T-cell (primary cell): ENCODE measurements at regions not wholly inside any gene's neighbourhood (a gene's known extent, or its start where the extent isn't known, plus 50 kb on each side); places are given as distances from the start of the nearest gene placed in this dataset.

Experiments
- ATAC-seq, 4 experiments: fragments of 200-7000 bp in 3 of 4; fragments of 150-1000 bp in 1 of 4; cut with Tn5 transposase; replicated peaks in 1 of 4; 1 replicate in 3 of 4; 2 replicates in 1 of 4; pipeline ENCODE4 v1.10.0; 2021; ENCODE audit warnings: moderate library complexity in 3 of 4, mild to moderate bottlenecking in 2 of 4, moderate number of reproducible peaks in 1 of 4
- CTCF ChIA-PET, 2 donors: fragments of 300-600 bp; sonication (Branson Sonifier 250); formaldehyde crosslinking; loops; one replicate each; lab custom pipeline; 2022; ENCODE audit warnings: antibody characterized with exemption in 2 of 2; lab: Charles Lee
- POLR2A ChIA-PET, 2 donors: fragments of 300-600 bp; sonication (Branson Sonifier 250); formaldehyde crosslinking; loops; one replicate each; lab custom pipeline; 2022; ENCODE audit warnings: antibody characterized with exemption in 2 of 2; lab: Charles Lee
- DNase-seq, 35 experiments: peaks; one replicate each; pipeline versions ENCODE4 v3.0.0 to v3.0.0-alpha.2; 2013 to 2023
- H3K27ac ChIP-seq: one replicate; pipeline ENCODE4 v1.5.1; 2013; ENCODE audit warnings: low read length
- H3K27me3 ChIP-seq, 2 experiments: replicated peaks in 1 of 2; 1 replicate in 1 of 2; 2 replicates in 1 of 2; pipeline versions ENCODE4 v1.6.1 to v1.7.0; 2013; ENCODE audit warnings: low read length in 1 of 2, mixed read lengths in 1 of 2; ENCODE audit not compliant: control insufficient read depth in 2 of 2, insufficient read depth in 2 of 2; ENCODE audit errors: extremely low read depth in 1 of 2
- H3K36me3 ChIP-seq, 2 donors: 1 replicate in 1 of 2; 2 replicates in 1 of 2; pipeline versions ENCODE4 v1.6.1 to v1.7.0; 2013; ENCODE audit warnings: low read length in 1 of 2; ENCODE audit not compliant: control insufficient read depth in 2 of 2, insufficient read depth in 1 of 2; ENCODE audit errors: extremely low read depth in 1 of 2
- H3K4me1 ChIP-seq, 2 experiments: 1 replicate in 1 of 2; 2 replicates in 1 of 2; pipeline versions ENCODE4 v1.6.1 to v1.7.0; 2013; ENCODE audit warnings: low read length in 2 of 2, mixed read lengths in 1 of 2; ENCODE audit not compliant: insufficient read depth in 2 of 2, control insufficient read depth in 1 of 2; ENCODE audit errors: extremely low read depth in 1 of 2
- H3K4me3 ChIP-seq, 2 donors: 1 replicate in 1 of 2; 2 replicates in 1 of 2; pipeline versions ENCODE4 v1.5.1 to v1.7.0; 2013; ENCODE audit warnings: mild to moderate bottlenecking in 2 of 2, low read length in 1 of 2, moderate library complexity in 1 of 2; ENCODE audit not compliant: control insufficient read depth in 1 of 2; ENCODE audit errors: extremely low read depth in 1 of 2
- H3K9me3 ChIP-seq: 2 replicates; pipeline ENCODE4 v1.7.0; 2013
- H3K27ac Mint-ChIP-seq, 2 donors: one replicate each; pipeline ENCODE4 v1.8.0; 2020 to 2021; ENCODE audit warnings: mild to moderate bottlenecking in 2 of 2, mixed read lengths in 2 of 2
- H3K27me3 Mint-ChIP-seq, 2 donors: one replicate each; pipeline ENCODE4 v1.8.0; 2021 to 2022; ENCODE audit warnings: mixed read lengths in 2 of 2
- H3K36me3 Mint-ChIP-seq: one replicate; pipeline ENCODE4 v1.8.0; 2021; ENCODE audit warnings: mixed read lengths
- H3K4me1 Mint-ChIP-seq, 3 donors: one replicate each; pipeline ENCODE4 v1.8.0; 2020 to 2022; ENCODE audit warnings: mixed read lengths in 3 of 3, mild to moderate bottlenecking in 1 of 3
- H3K4me3 Mint-ChIP-seq, 3 donors: one replicate each; pipeline ENCODE4 v1.8.0; 2020 to 2022; ENCODE audit warnings: mild to moderate bottlenecking in 3 of 3, mixed read lengths in 3 of 3, moderate library complexity in 3 of 3
- H3K9me3 Mint-ChIP-seq, 3 donors: one replicate each; pipeline ENCODE4 v1.8.0; 2020 to 2022; ENCODE audit warnings: mixed read lengths in 3 of 3
- WGBS: methylation state at CpG from one replicate; pipeline ENCODE4 v1.1.5; 2013; ENCODE audit warnings: missing lambda C conversion rate; ENCODE audit not compliant: insufficient coverage; 5-methylcytosine and 5-hydroxymethylcytosine counted together

GRCh38 chr3:89644716-89645115 is 537.3 kb downstream of the EPHA3 start:
- Mint-ChIP-seq H3K27me3 (no peaks in the 10 kb centered on the region), H3K4me3 (no peak overlapping the region), H3K9me3 (peaks cover 13 to 24% (median 23%) of the 10 kb centered on the region in 3 donors), H3K27ac (no peak overlapping the region), H3K4me1 (no peaks in the 10 kb centered on the region), H3K36me3 (no peaks in the 10 kb centered on the region)
- H3K4me3 ChIP-seq = no peak overlapping the region
- H3K36me3 ChIP-seq = no peaks in the 10 kb centered on the region
- H3K27me3 ChIP-seq = no peaks in the 10 kb centered on the region
- POLR2A ChIA-PET = no interaction called here
- H3K4me1 ChIP-seq = no peaks in the 10 kb centered on the region
- no peak overlapping the region for H3K27ac ChIP-seq
- ATAC-seq = no peak
- no peak for DNase-seq
- WGBS = no CpG with 5 or more reads among the region's 1 CpG
- CTCF ChIA-PET = no interaction called here
- H3K9me3 ChIP-seq = peaks cover 6% of the 10 kb centered on the region

GRCh38 chr3:89649431-89649830 is 542.0 kb downstream of the EPHA3 start:
- H3K4me1 Mint-ChIP-seq = no peaks in the 10 kb centered on the region
- no peak overlapping the region for H3K4me3 ChIP-seq
- H3K27ac Mint-ChIP-seq = no peak overlapping the region
- no peaks in the 10 kb centered on the region for H3K27me3 ChIP-seq
- peaks cover 4% of the 10 kb centered on the region for H3K9me3 ChIP-seq
- no peak for DNase-seq
- ChIA-PET POLR2A (no interaction called here), CTCF (no interaction called here)
- 75% methylated on average over 2 of the region's 5 CpGs for WGBS
- no peaks in the 10 kb centered on the region for H3K36me3 ChIP-seq
- no peak overlapping the region for H3K4me3 Mint-ChIP-seq
- no peaks in the 10 kb centered on the region for H3K36me3 Mint-ChIP-seq
- ATAC-seq = no peak
- H3K27ac ChIP-seq = no peak overlapping the region
- H3K9me3 Mint-ChIP-seq = peaks cover 9 to 17% (median 10%) of the 10 kb centered on the region in 3 donors
- H3K27me3 Mint-ChIP-seq = no peaks in the 10 kb centered on the region
- H3K4me1 ChIP-seq = no peaks in the 10 kb centered on the region

- no peaks in the 10 kb centered on the region for H3K27me3 ChIP-seq
- H3K36me3 ChIP-seq = no peaks in the 10 kb centered on the region
- Mint-ChIP-seq H3K4me1 (no peaks in the 10 kb centered on the region), H3K9me3 (peaks cover 17 to 31% (median 27%) of the 10 kb centered on the region in 3 donors), H3K27me3 (no peaks in the 10 kb centered on the region), H3K36me3 (no peaks in the 10 kb centered on the region), H3K27ac (no peak overlapping the region), H3K4me3 (no peak overlapping the region)
- peaks cover 3% of the 10 kb centered on the region for H3K9me3 ChIP-seq
- ATAC-seq (no peak), DNase-seq (no peak)
- no peaks in the 10 kb centered on the region for H3K4me1 ChIP-seq
- no peak overlapping the region for H3K27ac ChIP-seq
- ChIA-PET POLR2A (no interaction called here), CTCF (no interaction called here)
- no peak overlapping the region for H3K4me3 ChIP-seq
- WGBS = no CpG with 5 or more reads among the region's 1 CpG
These were observed 546.6 kb downstream of the EPHA3 start for GRCh38 chr3:89654031-89654430.

GRCh38 chr3:89656388-89656787 is 549.0 kb downstream of the EPHA3 start:
- POLR2A ChIA-PET = no interaction called here
- Histone ChIP-seq H3K27me3 (no peaks in the 10 kb centered on the region), H3K27ac (no peak overlapping the region), H3K36me3 (no peaks in the 10 kb centered on the region), H3K4me1 (no peaks in the 10 kb centered on the region), H3K9me3 (no peaks in the 10 kb centered on the region), H3K4me3 (no peak overlapping the region)
- H3K27ac Mint-ChIP-seq = no peak overlapping the region
- no peaks in the 10 kb centered on the region for H3K36me3 Mint-ChIP-seq
- WGBS = no CpG with 5 or more reads among the region's 1 CpG
- peaks cover 15 to 27% (median 24%) of the 10 kb centered on the region in 3 donors for H3K9me3 Mint-ChIP-seq
- no peak for DNase-seq
- no peak overlapping the region for H3K4me3 Mint-ChIP-seq
- no peaks in the 10 kb centered on the region for H3K27me3 Mint-ChIP-seq
- no peaks in the 10 kb centered on the region for H3K4me1 Mint-ChIP-seq
- no peak for ATAC-seq
- CTCF ChIA-PET = no interaction called here

GRCh38 chr3:89679686-89680085 is 572.3 kb downstream of the EPHA3 start:
- Mint-ChIP-seq H3K4me1 (no peaks in the 10 kb centered on the region), H3K27me3 (no peaks in the 10 kb centered on the region), H3K36me3 (no peaks in the 10 kb centered on the region), H3K27ac (no peak overlapping the region), H3K4me3 (no peak overlapping the region), H3K9me3 (peaks cover 11 to 25% (median 16%) of the 10 kb centered on the region in 3 donors)
- ATAC-seq (no peak), DNase-seq (no peak)
- no peak overlapping the region for H3K4me3 ChIP-seq
- ChIA-PET POLR2A (no interaction called here), CTCF (no interaction called here)
- H3K27me3 ChIP-seq = no peaks in the 10 kb centered on the region
- no peaks in the 10 kb centered on the region for H3K9me3 ChIP-seq
- H3K27ac ChIP-seq = no peak overlapping the region
- WGBS = no CpG with 5 or more reads among the region's 3 CpGs
- H3K4me1 ChIP-seq = no peaks in the 10 kb centered on the region
- no peaks in the 10 kb centered on the region for H3K36me3 ChIP-seq

- H3K36me3 Mint-ChIP-seq = no peaks in the 10 kb centered on the region
- H3K9me3 ChIP-seq = peaks cover 2% of the 10 kb centered on the region
- H3K4me1 ChIP-seq = no peaks in the 10 kb centered on the region
- H3K27ac ChIP-seq = no peak overlapping the region
- no peak for ATAC-seq
- H3K27me3 Mint-ChIP-seq = no peaks in the 10 kb centered on the region
- ChIA-PET POLR2A (no interaction called here), CTCF (no interaction called here)
- no peaks in the 10 kb centered on the region for H3K4me1 Mint-ChIP-seq
- no peak overlapping the region for H3K27ac Mint-ChIP-seq
- WGBS = no CpG with 5 or more reads among the region's 2 CpGs
- no peak for DNase-seq
- H3K27me3 ChIP-seq = no peaks in the 10 kb centered on the region
- no peak overlapping the region for H3K4me3 Mint-ChIP-seq
- H3K36me3 ChIP-seq = no peaks in the 10 kb centered on the region
- H3K9me3 Mint-ChIP-seq = peaks cover 9 to 28% (median 11%) of the 10 kb centered on the region in 3 donors
- no peak overlapping the region for H3K4me3 ChIP-seq
These were observed 575.1 kb downstream of the EPHA3 start for GRCh38 chr3:89682556-89682955.

GRCh38 chr3:89685731-89686130 is 578.3 kb downstream of the EPHA3 start:
- H3K27ac Mint-ChIP-seq = no peak overlapping the region
- WGBS = no CpG with 5 or more reads among the region's 1 CpG
- Histone ChIP-seq H3K27me3 (no peaks in the 10 kb centered on the region), H3K9me3 (peaks cover 2% of the 10 kb centered on the region), H3K4me3 (no peak overlapping the region), H3K27ac (no peak overlapping the region), H3K4me1 (no peaks in the 10 kb centered on the region), H3K36me3 (no peaks in the 10 kb centered on the region)
- POLR2A ChIA-PET = no interaction called here
- no peak for DNase-seq
- CTCF ChIA-PET = no interaction called here
- H3K4me3 Mint-ChIP-seq = no peak overlapping the region
- no peak for ATAC-seq
- no peaks in the 10 kb centered on the region for H3K4me1 Mint-ChIP-seq
- no peaks in the 10 kb centered on the region for H3K27me3 Mint-ChIP-seq
- H3K9me3 Mint-ChIP-seq = peaks cover 0 to 10% (median 7%) of the 10 kb centered on the region in 3 donors
- no peaks in the 10 kb centered on the region for H3K36me3 Mint-ChIP-seq
